SK-N-SH (cell line): ENCODE measurements at regions not wholly inside any gene's neighbourhood (a gene's known extent, or its start where the extent isn't known, plus 50 kb on each side); places are given as distances from the start of the nearest gene placed in this dataset.

Experiments used
- ELF1 ChIP-seq: IDR thresholded peaks from 2 replicates; pipeline ENCODE4 v1.4.0; 2012
- MXI1 ChIP-seq: IDR thresholded peaks from 2 replicates; pipeline ENCODE4 v1.6.1; 2012; ENCODE audit warnings: mild to moderate bottlenecking, low read depth, low read length, improper control_type of control experiment
- NRF1 ChIP-seq: IDR thresholded peaks from 2 replicates; pipeline ENCODE4 v1.6.1; 2012; ENCODE audit warnings: low read depth, mild to moderate bottlenecking, low read length
- POLR2AphosphoS5 ChIP-seq: IDR thresholded peaks from 2 replicates; pipeline ENCODE4 v1.6.1; 2012; ENCODE audit warnings: low read depth, low read length
- RCOR1 ChIP-seq: fragments of 150-350 bp; IDR thresholded peaks from 2 replicates; pipeline ENCODE4 v1.6.1; 2017; ENCODE audit warnings: antibody characterized with exemption, low read length
- SMC3 ChIP-seq: IDR thresholded peaks from 2 replicates; pipeline ENCODE4 v1.6.1; 2012; ENCODE audit warnings: low read depth, low read length, improper control_type of control experiment
- TAF1 ChIP-seq: IDR thresholded peaks from 2 replicates; pipeline ENCODE4 v1.6.1; 2012; ENCODE audit warnings: low read depth, mild to moderate bottlenecking, low read length, moderate library complexity, borderline replicate concordance
- YY1 ChIP-seq: IDR thresholded peaks from 2 replicates; pipeline ENCODE4 v1.4.0; 2012; ENCODE audit warnings: low read depth, mild to moderate bottlenecking
- TF ChIP-seq, protein P1 (sequence below): IDR thresholded peaks from 2 replicates; pipeline ENCODE4 v1.4.0; 2012; ENCODE audit warnings: low read depth
- TF ChIP-seq, protein P2 (sequence below): fragments of 200-600 bp; sonication (generic); IDR thresholded peaks from 2 replicates; pipeline ENCODE4 v1.6.1; 2017; ENCODE audit warnings: antibody characterized with exemption, mild to moderate bottlenecking, moderate library complexity
- TF ChIP-seq, protein P3 (sequence below): fragments of 150-350 bp; IDR thresholded peaks from 2 replicates; pipeline ENCODE4 v1.6.1; 2017; ENCODE audit warnings: antibody characterized with exemption, low read length, low read depth, borderline replicate concordance
- TF ChIP-seq, protein P4 (sequence below): IDR thresholded peaks from 2 replicates; pipeline ENCODE4 v1.6.1; 2012; ENCODE audit warnings: mild to moderate bottlenecking, low read depth, low read length, moderate library complexity
- TF ChIP-seq, protein P5 (sequence below): IDR thresholded peaks from 2 replicates; pipeline ENCODE4 v1.4.0; 2012; ENCODE audit warnings: low read depth, borderline replicate concordance

DNA sequence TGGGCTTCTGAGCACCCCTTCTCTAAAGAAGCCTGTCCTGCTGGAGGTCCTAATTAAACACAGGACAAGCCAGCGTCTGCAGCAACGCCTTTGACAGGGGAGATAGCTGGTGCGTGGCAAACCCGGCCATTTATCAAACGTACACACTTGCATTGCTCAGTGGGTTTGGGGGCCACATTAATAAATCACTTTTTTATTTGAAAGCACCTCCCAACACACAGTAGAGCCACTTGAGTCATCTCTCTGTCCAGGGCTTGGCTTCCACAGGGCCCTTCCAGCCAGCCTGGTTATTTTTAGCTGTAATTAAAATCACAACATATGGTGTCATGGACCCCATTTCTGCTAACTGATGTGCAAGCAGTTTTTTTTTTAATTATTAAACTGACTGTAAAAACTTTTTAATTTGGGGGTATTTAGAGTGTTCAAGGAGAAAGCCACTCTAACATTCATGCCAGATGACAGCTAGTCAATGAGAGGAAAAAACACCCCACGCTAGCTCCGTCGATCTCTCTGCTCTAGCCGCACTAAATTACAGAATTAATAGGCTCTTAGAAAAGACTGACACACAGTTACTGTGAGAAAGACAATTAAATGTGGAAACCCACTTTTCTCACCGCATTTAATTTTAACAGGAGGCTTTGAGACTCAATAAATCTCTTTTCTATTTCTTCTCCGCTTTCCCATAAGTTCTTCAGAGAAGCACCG is 201.0 kb upstream of the WSCD1 start:
- TF ChIP-seq NRF1: no peak
- TF ChIP-seq, protein P1, sequence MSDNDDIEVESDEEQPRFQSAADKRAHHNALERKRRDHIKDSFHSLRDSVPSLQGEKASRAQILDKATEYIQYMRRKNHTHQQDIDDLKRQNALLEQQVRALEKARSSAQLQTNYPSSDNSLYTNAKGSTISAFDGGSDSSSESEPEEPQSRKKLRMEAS: no peak
- TF ChIP-seq MXI1: no peak
- TF ChIP-seq POLR2AphosphoS5: no peak
- TF ChIP-seq YY1: no peak
- TF ChIP-seq RCOR1: no peak
- TF ChIP-seq, protein P2, sequence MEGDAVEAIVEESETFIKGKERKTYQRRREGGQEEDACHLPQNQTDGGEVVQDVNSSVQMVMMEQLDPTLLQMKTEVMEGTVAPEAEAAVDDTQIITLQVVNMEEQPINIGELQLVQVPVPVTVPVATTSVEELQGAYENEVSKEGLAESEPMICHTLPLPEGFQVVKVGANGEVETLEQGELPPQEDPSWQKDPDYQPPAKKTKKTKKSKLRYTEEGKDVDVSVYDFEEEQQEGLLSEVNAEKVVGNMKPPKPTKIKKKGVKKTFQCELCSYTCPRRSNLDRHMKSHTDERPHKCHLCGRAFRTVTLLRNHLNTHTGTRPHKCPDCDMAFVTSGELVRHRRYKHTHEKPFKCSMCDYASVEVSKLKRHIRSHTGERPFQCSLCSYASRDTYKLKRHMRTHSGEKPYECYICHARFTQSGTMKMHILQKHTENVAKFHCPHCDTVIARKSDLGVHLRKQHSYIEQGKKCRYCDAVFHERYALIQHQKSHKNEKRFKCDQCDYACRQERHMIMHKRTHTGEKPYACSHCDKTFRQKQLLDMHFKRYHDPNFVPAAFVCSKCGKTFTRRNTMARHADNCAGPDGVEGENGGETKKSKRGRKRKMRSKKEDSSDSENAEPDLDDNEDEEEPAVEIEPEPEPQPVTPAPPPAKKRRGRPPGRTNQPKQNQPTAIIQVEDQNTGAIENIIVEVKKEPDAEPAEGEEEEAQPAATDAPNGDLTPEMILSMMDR: no peak
- TF ChIP-seq, protein P3, sequence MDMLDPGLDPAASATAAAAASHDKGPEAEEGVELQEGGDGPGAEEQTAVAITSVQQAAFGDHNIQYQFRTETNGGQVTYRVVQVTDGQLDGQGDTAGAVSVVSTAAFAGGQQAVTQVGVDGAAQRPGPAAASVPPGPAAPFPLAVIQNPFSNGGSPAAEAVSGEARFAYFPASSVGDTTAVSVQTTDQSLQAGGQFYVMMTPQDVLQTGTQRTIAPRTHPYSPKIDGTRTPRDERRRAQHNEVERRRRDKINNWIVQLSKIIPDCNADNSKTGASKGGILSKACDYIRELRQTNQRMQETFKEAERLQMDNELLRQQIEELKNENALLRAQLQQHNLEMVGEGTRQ: no peak
- TF ChIP-seq, protein P4, sequence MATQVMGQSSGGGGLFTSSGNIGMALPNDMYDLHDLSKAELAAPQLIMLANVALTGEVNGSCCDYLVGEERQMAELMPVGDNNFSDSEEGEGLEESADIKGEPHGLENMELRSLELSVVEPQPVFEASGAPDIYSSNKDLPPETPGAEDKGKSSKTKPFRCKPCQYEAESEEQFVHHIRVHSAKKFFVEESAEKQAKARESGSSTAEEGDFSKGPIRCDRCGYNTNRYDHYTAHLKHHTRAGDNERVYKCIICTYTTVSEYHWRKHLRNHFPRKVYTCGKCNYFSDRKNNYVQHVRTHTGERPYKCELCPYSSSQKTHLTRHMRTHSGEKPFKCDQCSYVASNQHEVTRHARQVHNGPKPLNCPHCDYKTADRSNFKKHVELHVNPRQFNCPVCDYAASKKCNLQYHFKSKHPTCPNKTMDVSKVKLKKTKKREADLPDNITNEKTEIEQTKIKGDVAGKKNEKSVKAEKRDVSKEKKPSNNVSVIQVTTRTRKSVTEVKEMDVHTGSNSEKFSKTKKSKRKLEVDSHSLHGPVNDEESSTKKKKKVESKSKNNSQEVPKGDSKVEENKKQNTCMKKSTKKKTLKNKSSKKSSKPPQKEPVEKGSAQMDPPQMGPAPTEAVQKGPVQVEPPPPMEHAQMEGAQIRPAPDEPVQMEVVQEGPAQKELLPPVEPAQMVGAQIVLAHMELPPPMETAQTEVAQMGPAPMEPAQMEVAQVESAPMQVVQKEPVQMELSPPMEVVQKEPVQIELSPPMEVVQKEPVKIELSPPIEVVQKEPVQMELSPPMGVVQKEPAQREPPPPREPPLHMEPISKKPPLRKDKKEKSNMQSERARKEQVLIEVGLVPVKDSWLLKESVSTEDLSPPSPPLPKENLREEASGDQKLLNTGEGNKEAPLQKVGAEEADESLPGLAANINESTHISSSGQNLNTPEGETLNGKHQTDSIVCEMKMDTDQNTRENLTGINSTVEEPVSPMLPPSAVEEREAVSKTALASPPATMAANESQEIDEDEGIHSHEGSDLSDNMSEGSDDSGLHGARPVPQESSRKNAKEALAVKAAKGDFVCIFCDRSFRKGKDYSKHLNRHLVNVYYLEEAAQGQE: no peak
- no peak for TF ChIP-seq ELF1
- TF ChIP-seq TAF1: no peak
- no peak for TF ChIP-seq SMC3
- TF ChIP-seq, protein P5, sequence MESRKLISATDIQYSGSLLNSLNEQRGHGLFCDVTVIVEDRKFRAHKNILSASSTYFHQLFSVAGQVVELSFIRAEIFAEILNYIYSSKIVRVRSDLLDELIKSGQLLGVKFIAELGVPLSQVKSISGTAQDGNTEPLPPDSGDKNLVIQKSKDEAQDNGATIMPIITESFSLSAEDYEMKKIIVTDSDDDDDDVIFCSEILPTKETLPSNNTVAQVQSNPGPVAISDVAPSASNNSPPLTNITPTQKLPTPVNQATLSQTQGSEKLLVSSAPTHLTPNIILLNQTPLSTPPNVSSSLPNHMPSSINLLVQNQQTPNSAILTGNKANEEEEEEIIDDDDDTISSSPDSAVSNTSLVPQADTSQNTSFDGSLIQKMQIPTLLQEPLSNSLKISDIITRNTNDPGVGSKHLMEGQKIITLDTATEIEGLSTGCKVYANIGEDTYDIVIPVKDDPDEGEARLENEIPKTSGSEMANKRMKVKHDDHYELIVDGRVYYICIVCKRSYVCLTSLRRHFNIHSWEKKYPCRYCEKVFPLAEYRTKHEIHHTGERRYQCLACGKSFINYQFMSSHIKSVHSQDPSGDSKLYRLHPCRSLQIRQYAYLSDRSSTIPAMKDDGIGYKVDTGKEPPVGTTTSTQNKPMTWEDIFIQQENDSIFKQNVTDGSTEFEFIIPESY: no peak
